ENCODE measurements at regions not wholly inside any gene's neighbourhood (a gene's known extent, or its start where the extent isn't known, plus 50 kb on each side); places are given as distances from the start of the nearest gene placed in this dataset.

- no peaks in the 10 kb centered on the region for H3K9me3 ChIP-seq (replicated peaks; ENCODE audit: control insufficient read depth, insufficient read depth, low read length)
- DNase-seq (ENCODE audit: low read depth, low spot score) (no peak), FAIRE-seq (no peak)
- no peaks in the 10 kb centered on the region for H4K20me1 ChIP-seq (replicated peaks; ENCODE audit: control insufficient read depth, extremely low read depth, insufficient read depth, low read length)
- no peak overlapping the region for H3K9ac ChIP-seq (replicated peaks; ENCODE audit: extremely low read depth, insufficient read depth, low read length)
- POLR2A ChIA-PET, result no interaction called here
- H3K79me2 ChIP-seq (ENCODE audit: control insufficient read depth, insufficient read depth, low read length), result no peaks in the 10 kb centered on the region
- H3K4me1 ChIP-seq (ENCODE audit: control insufficient read depth, extremely low read depth, insufficient read depth, low read length), result no peaks in the 10 kb centered on the region
- no TSS peak for BruUV-seq (replicated peaks)
- H3K9me1 ChIP-seq (replicated peaks; ENCODE audit: control insufficient read depth, extremely low read depth, insufficient read depth, low read length), result no peaks in the 10 kb centered on the region
- H2AFZ ChIP-seq (ENCODE audit: low read depth, low read length), result no peak overlapping the region
- dilution Hi-C loops (cut with MboI; ENCODE audit: extremely low pct_ligation_motif_present, low sequenced_read_pairs) (no loop called here), intact Hi-C loops (cut with micrococcal nuclease) (loop anchor here (5.0 kb wide), 1 partner anchor 60 kb away; no protein-coding TSS in a partner anchor)
- peaks cover 23 to 26% of the 10 kb centered on the region in 2 experiments for H3K27me3 ChIP-seq (ENCODE audit: control insufficient read depth in 2 of 2, insufficient read depth in 2 of 2, low read length in 2 of 2)
- no peak for TF ChIP-seq CTCF (IDR thresholded peaks at IDR 0.05; ENCODE audit: extremely low read depth in 1 of 2, insufficient read depth in 1 of 2, low read depth in 1 of 2, low read length in 2 of 2)
- TF ChIP-seq FOS (IDR thresholded peaks at IDR 0.05; ENCODE audit: borderline replicate concordance, insufficient read depth, low read length), result no peak
- TF ChIP-seq EZH2 (IDR thresholded peaks at IDR 0.05; ENCODE audit: borderline replicate concordance, low read depth, low read length, severe bottlenecking), result no peak
- no peak for TF ChIP-seq GATA2 (IDR thresholded peaks at IDR 0.05; ENCODE audit: insufficient read depth, insufficient read length, low read depth, low read length)
- no peaks in the 10 kb centered on the region for H3K36me3 ChIP-seq (ENCODE audit: control insufficient read depth in 2 of 2, extremely low read depth in 1 of 2, insufficient read depth in 2 of 2, low read length in 2 of 2)
- no peak overlapping the region for H3K4me2 ChIP-seq (ENCODE audit: insufficient read depth, low read length)
- CTCF ChIA-PET, result interaction anchor here (1.4 kb wide), 1 partner anchor 9 kb away, joined by 3 read pairs; no protein-coding TSS in a partner anchor
- no peak overlapping the region for H3K27ac ChIP-seq (ENCODE audit: insufficient read depth, low read depth, low read length)
- no peak overlapping the region for H3K4me3 ChIP-seq (replicated peaks in 1 of 3; ENCODE audit: insufficient read depth in 1 of 3, low read depth in 1 of 3, low read length in 3 of 3)
These were observed 72.5 kb downstream of the RRAGC start for GRCh38 chr1:38787041-38787440.

- H2AFZ ChIP-seq (ENCODE audit: low read depth, low read length), result no peak overlapping the region
- no peaks in the 10 kb centered on the region for H3K9me3 ChIP-seq (replicated peaks; ENCODE audit: control insufficient read depth, insufficient read depth, low read length)
- no peak overlapping the region for H3K4me2 ChIP-seq (ENCODE audit: insufficient read depth, low read length)
- no peak overlapping the region for H3K9ac ChIP-seq (replicated peaks; ENCODE audit: extremely low read depth, insufficient read depth, low read length)
- H3K79me2 ChIP-seq (ENCODE audit: control insufficient read depth, insufficient read depth, low read length), result no peaks in the 10 kb centered on the region
- H3K27ac ChIP-seq (ENCODE audit: insufficient read depth, low read depth, low read length), result no peak overlapping the region
- BruUV-seq (replicated peaks), result no TSS peak
- dilution Hi-C loops (cut with MboI; ENCODE audit: extremely low pct_ligation_motif_present, low sequenced_read_pairs) (no loop called here), intact Hi-C loops (cut with micrococcal nuclease) (loop anchor here (5.0 kb wide), 1 partner anchor 59 kb away; no protein-coding TSS in a partner anchor)
- H3K36me3 ChIP-seq (ENCODE audit: control insufficient read depth in 2 of 2, extremely low read depth in 1 of 2, insufficient read depth in 2 of 2, low read length in 2 of 2), result no peaks in the 10 kb centered on the region
- FAIRE-seq (no peak), DNase-seq (ENCODE audit: low read depth, low spot score) (no peak)
- POLR2A ChIA-PET, result no interaction called here
- H3K4me1 ChIP-seq (ENCODE audit: control insufficient read depth, extremely low read depth, insufficient read depth, low read length), result no peaks in the 10 kb centered on the region
- TF ChIP-seq POLR2AphosphoS5 (IDR thresholded peaks at IDR 0.05; ENCODE audit: insufficient read depth, low read depth, low read length) (no peak), EZH2 (IDR thresholded peaks at IDR 0.05; ENCODE audit: borderline replicate concordance, low read depth, low read length, severe bottlenecking) (no peak), POLR2A (IDR thresholded peaks at IDR 0.05; ENCODE audit: low read depth, low read length) (no peak), JUN (IDR thresholded peaks at IDR 0.05; ENCODE audit: borderline replicate concordance, insufficient read depth, insufficient read length, low read depth) (no peak), FOS (IDR thresholded peaks at IDR 0.05; ENCODE audit: borderline replicate concordance, insufficient read depth, low read length) (no peak), CTCF (IDR thresholded peaks at IDR 0.05; ENCODE audit: extremely low read depth in 1 of 2, insufficient read depth in 1 of 2, low read depth in 1 of 2, low read length in 2 of 2) (no peak), GATA2 (IDR thresholded peaks at IDR 0.05; ENCODE audit: insufficient read depth, insufficient read length, low read depth, low read length) (no peak), MAX (IDR thresholded peaks at IDR 0.05; ENCODE audit: insufficient read depth, insufficient read length) (no peak), MYC (IDR thresholded peaks at IDR 0.05; ENCODE audit: low read depth, low read length) (no peak)
- no peaks in the 10 kb centered on the region for H3K9me1 ChIP-seq (replicated peaks; ENCODE audit: control insufficient read depth, extremely low read depth, insufficient read depth, low read length)
- peaks cover 23 to 26% of the 10 kb centered on the region in 2 experiments for H3K27me3 ChIP-seq (ENCODE audit: control insufficient read depth in 2 of 2, insufficient read depth in 2 of 2, low read length in 2 of 2)
- no peaks in the 10 kb centered on the region for H4K20me1 ChIP-seq (replicated peaks; ENCODE audit: control insufficient read depth, extremely low read depth, insufficient read depth, low read length)
- no peak overlapping the region for H3K4me3 ChIP-seq (replicated peaks in 1 of 3; ENCODE audit: insufficient read depth in 1 of 3, low read depth in 1 of 3, low read length in 3 of 3)
- CTCF ChIA-PET, result interaction anchor here (0.6 kb wide), 1 partner anchor 265 kb away, joined by 3 read pairs; no protein-coding TSS in a partner anchor
These were observed 73.5 kb downstream of the RRAGC start for GRCh38 chr1:38786040-38786436.
